Body of pancreas (tissue), 4 donors: ENCODE measurements at regions not wholly inside any gene's neighbourhood (a gene's known extent, or its start where the extent isn't known, plus 50 kb on each side); places are given as distances from the start of the nearest gene placed in this dataset.

Source experiments
- CTCF ChIP-seq, 7 experiments: fragments of 450-650 bp in 4 of 7; fragments of 200-600 bp in 3 of 7; sonication (generic) in 3 of 7; IDR thresholded peaks; one replicate each; pipeline ENCODE4 v1.5.1; 2016 to 2019; ENCODE audit warnings: antibody characterized with exemption in 7 of 7
- POLR2A ChIP-seq, 3 donors: fragments of 450-650 bp; IDR thresholded peaks; one replicate each; pipeline ENCODE4 v1.6.1; 2016; ENCODE audit warnings: antibody characterized with exemption in 3 of 3, mild to moderate bottlenecking in 2 of 3

GRCh38 chr2:16764487-16764886 lies 98.9 kb upstream of the CYRIA start:
- TF ChIP-seq POLR2A (IDR thresholded peaks at IDR 0.05) (no peak), CTCF (IDR thresholded peaks at IDR 0.05) (no peak)
